ENCODE measurements at regions not wholly inside any gene's neighbourhood (a gene's known extent, or its start where the extent isn't known, plus 50 kb on each side); places are given as distances from the start of the nearest gene placed in this dataset.

- no peak for TF ChIP-seq CTCF (conservative IDR thresholded peaks at IDR 0.05; ENCODE audit: low read depth, low read length)
- DNase-seq (ENCODE audit: low read depth): no peak
Observed at GRCh38 chr5:61650661-61651060, 318.6 kb downstream of the ZSWIM6 start.

GRCh38 chr5:61651195-61651594, 319.1 kb downstream of the ZSWIM6 start:
- DNase-seq (ENCODE audit: low read depth): no peak
- TF ChIP-seq CTCF (conservative IDR thresholded peaks at IDR 0.05; ENCODE audit: low read depth, low read length): no peak
- no peak overlapping the region for H3K4me3 ChIP-seq (ENCODE audit: low read length)

More at GRCh38 chr5:61650661-61651060, 318.6 kb downstream of the ZSWIM6 start:
- H3K4me3 ChIP-seq (ENCODE audit: low read length): no peak overlapping the region

GRCh38 chr5:61652916-61653315, 320.9 kb downstream of the ZSWIM6 start:
- no peak for TF ChIP-seq CTCF (conservative IDR thresholded peaks at IDR 0.05; ENCODE audit: low read depth, low read length)
- H3K4me3 ChIP-seq (ENCODE audit: low read length): no peak overlapping the region
- DNase-seq (ENCODE audit: low read depth): no peak

- TF ChIP-seq CTCF (conservative IDR thresholded peaks at IDR 0.05; ENCODE audit: low read depth, low read length): no peak
- DNase-seq (ENCODE audit: low read depth): no peak
- no peak overlapping the region for H3K4me3 ChIP-seq (ENCODE audit: low read length)
Observed at GRCh38 chr5:61653807-61654580, 321.9 kb downstream of the ZSWIM6 start.

- DNase-seq (ENCODE audit: low read depth): no peak
- no peak for TF ChIP-seq CTCF (conservative IDR thresholded peaks at IDR 0.05; ENCODE audit: low read depth, low read length)
- no peak overlapping the region for H3K4me3 ChIP-seq (ENCODE audit: low read length)
Observed at GRCh38 chr5:61654876-61655275, 322.8 kb downstream of the ZSWIM6 start.

- no peak for DNase-seq (ENCODE audit: low read depth)
- no peak overlapping the region for H3K4me3 ChIP-seq (ENCODE audit: low read length)
- TF ChIP-seq CTCF (conservative IDR thresholded peaks at IDR 0.05; ENCODE audit: low read depth, low read length): no peak
Observed at GRCh38 chr5:61657010-61657409, 325.0 kb downstream of the ZSWIM6 start.

GRCh38 chr5:61657686-61658085, 325.6 kb downstream of the ZSWIM6 start:
- no peak for TF ChIP-seq CTCF (conservative IDR thresholded peaks at IDR 0.05; ENCODE audit: low read depth, low read length)
- no peak for DNase-seq (ENCODE audit: low read depth)
- H3K4me3 ChIP-seq (ENCODE audit: low read length): no peak overlapping the region

Measured in retinal pigment epithelial cell (primary cell).